ENCODE measurements at regions not wholly inside any gene's neighbourhood (a gene's known extent, or its start where the extent isn't known, plus 50 kb on each side); places are given as distances from the start of the nearest gene placed in this dataset.

DNA sequence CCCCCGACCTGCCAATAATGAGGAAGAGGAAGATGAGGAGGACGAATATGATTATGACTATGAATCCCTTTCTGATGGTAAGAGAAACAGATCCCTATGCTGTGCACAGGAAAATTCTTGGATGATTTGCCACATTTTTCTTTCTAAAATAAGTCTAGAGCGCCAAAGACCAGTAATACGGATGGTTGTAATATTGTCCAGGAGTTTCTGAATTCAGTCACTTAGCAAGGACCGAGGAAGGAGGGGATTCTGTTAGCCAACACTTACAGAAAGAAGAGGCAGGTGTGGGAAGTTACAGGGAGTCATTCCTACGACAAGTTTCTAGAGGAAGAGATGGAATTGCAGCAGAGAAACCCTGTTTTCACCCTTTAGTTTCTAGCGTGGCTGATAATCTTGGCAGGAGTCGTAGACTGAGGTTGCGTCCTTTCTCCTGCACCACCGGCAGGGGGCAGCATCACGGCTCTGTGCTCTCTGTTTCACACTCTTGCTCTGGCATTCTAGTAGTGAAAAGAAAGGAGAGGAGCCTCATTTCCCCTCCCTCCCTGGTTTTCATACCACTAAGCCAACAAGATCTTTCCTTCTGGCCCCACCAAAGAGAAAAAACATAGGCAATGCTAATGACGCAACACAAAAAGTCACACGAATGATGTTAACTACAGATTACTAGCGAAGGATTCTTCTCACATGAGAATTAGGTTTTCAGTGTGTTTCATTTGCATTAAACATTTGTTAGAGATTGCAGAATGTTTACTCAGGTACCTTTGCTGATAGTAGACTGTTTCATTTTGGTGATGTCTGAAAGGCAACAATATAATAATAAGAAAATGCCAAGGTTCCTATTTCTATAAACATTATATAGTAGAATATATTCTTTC, 82.7 kb downstream of the NOC3L start:
- TF ChIP-seq CTCF (tag by site-specific recombination; IDR thresholded peaks at IDR 0.05), result peak; percentile 74
- TF ChIP-seq ZNF37A (tag by site-specific recombination; IDR thresholded peaks at IDR 0.05), result no peak
- TF ChIP-seq ZNF707 (tag by site-specific recombination; IDR thresholded peaks at IDR 0.05), result no peak
- TF ChIP-seq YY1 (tag by site-specific recombination; IDR thresholded peaks at IDR 0.05), result no peak

All from HEK293 (cell line).